ENCODE measurements at regions not wholly inside any gene's neighbourhood (a gene's known extent, or its start where the extent isn't known, plus 50 kb on each side); places are given as distances from the start of the nearest gene placed in this dataset.
"Not testable (repeated sequence)": the region's sequence is repeated elsewhere in the genome, so short reads cannot be mapped to it uniquely, and the experiment has no call there.

DNA sequence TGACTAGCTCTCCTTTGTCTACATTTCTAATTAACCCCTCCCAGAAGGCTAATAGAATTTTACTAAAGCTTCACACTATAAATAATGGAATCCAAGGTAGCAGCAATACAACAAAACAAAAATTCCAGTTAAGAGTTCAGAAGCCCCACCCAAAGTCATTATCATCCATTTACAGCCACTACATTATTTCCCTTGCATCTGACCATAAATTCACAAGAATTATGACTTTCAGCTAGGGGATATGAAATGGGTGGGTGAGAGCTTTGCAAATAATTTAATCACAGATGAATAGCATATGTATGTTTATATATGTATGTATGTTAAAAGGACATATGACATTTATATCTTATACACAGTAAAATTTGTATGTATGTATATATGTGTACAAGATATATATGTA lies 65.3 kb upstream of the PTGDR start:
- in situ Hi-C loops (cut with HindIII; ENCODE audit: low sequenced_read_pairs): no loop called here
- no peak for DNase-seq (ENCODE audit: low spot score)

DNA sequence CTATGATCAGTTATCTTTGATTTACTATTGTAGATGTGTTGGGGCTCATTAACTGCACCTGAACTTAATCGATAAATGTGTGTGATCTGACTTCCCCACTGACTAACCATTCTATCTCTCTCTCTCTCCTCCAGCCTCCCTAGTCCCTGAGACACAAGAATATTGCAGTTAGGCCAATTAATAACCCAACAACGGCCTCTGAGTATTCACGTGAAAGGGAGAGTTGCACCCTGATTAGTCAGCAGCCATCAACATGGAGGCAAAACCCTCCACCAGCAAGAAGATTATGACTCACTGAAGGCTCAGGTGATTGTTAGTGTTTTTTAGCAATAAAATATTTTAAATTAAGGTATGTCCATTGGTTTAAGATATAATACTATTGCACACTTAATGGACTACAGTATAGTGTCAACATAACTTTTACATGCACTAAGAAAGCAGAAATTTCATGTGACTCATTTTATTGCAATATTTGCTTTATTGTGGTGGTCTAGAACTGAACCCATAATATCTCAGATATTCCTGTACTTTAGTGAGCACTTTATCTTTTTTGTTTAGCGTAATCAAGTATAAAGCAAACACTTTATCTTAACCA lies 77.1 kb upstream of the PTGDR start:
- no peak for DNase-seq (ENCODE audit: low spot score)
- in situ Hi-C loops (cut with HindIII; ENCODE audit: low sequenced_read_pairs): no loop called here

DNA sequence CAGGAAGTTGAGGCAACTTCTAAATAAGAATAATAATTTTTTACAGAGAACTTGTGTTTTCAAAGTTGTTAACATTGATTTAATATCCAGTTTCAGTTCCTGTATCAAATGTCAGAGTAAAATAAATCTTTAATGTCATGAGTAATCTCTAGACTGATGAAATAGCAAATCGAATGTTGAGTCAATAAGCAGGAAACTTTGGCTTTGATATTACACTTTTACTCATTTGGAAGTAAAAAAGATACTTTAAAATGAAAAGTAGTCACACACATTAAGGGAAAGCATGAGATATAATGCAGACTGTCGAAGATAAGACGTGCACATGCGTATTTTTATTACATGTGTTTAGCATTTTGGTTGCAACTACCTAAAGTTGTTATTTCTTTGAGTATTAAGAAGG lies 78.2 kb upstream of the PTGDR start:
- no peak for DNase-seq (ENCODE audit: low spot score)
- in situ Hi-C loops (cut with HindIII; ENCODE audit: low sequenced_read_pairs): no loop called here

DNA sequence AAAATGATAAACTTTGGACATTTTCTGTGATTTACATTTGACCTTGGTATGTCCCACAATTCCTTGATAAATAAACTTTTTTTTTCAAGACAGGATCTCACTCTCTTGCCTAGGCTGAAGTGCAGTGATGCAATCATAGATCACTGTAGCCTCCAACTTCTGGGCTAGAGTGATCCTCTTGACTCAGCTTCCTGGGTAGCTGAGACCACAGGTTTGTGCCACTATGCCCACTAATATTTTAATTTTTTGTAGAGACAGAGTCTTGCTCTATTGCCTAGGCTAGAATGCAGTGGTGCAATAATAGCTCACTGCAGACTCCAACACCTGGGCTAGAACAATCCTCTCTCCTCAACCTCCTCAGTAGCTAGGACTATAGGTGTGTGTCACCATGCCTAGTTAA lies 79.1 kb upstream of the PTGDR start:
- no peak for DNase-seq (ENCODE audit: low spot score)

DNA sequence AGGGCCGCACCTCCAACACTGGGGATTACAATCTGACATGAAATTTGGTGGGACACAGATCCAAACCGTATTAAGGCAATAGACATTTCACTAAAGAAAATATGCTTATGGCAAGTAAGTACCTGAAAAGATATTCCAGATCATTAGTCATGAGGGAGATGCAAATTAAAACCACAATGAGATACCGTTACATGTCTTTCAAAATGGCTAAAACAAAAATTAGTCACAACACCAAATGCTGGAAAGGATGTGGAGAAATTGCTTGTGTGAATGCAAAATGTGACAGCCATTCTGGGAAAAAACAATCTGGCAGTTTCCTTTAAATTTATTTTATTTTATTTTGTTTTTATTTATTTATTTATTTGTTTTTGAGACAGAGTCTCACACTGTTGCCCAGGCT lies 82.3 kb upstream of the PTGDR start:
- in situ Hi-C loops (cut with HindIII; ENCODE audit: low sequenced_read_pairs): no loop called here
- DNase-seq (ENCODE audit: low spot score): no peak

More for the DNA sequence above, 79.1 kb upstream of the PTGDR start:
- in situ Hi-C loops (cut with HindIII; ENCODE audit: low sequenced_read_pairs): no loop called here

DNA sequence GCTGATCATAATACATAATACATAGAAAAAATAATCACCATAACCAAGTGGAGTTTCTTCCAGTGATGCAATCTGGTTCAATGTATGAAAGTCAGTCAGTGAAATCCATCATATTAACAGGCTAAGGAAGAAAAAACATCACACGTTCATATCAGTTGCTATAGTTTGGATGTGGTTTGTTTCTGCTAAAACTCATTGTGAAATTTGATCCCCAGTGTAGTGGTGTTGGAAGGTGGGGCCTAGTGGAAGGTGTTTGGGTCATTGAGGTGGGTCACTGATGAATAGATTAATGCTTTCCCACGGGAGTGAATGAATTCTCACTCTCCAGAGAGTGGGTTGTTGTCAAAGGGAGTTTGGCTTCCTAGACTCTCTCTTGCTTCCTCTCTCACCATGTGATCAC lies 84.6 kb upstream of the PTGDR start:
- no peak for DNase-seq (ENCODE audit: low spot score)
- in situ Hi-C loops (cut with HindIII; ENCODE audit: low sequenced_read_pairs): no loop called here

DNA sequence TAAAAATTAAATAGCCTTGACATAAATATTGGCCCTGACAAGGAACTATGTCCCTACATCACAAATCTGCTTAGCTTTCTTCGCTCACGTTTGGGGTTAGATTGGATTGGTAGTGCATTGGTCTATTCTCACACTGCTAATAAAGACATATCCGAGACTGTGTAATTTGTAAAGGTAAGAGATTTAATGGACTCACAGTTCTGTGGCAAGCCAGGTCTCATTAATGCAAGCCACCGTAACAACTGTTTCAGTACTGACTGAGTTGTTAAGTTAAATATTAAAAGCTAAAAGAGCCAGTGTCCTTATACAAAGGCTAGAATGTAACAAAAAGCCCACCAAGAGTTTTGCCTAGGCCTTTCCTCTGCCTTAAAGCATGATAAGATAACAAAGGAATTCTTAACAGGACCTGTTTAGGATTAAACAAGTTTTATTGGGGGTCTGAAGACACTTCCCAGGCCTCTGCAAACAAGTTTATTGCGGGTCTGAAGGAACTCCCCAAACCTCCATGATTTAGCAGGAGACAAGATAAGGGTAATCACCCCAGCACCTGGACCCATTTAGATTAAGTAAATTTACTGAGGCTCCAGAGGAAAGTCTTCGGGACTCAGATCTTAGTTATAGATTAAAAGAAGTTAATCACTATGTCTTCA lies 88.2 kb upstream of the PTGDR start:
- DNase-seq (ENCODE audit: low spot score): no peak
- in situ Hi-C loops (cut with HindIII; ENCODE audit: low sequenced_read_pairs): no loop called here

DNA sequence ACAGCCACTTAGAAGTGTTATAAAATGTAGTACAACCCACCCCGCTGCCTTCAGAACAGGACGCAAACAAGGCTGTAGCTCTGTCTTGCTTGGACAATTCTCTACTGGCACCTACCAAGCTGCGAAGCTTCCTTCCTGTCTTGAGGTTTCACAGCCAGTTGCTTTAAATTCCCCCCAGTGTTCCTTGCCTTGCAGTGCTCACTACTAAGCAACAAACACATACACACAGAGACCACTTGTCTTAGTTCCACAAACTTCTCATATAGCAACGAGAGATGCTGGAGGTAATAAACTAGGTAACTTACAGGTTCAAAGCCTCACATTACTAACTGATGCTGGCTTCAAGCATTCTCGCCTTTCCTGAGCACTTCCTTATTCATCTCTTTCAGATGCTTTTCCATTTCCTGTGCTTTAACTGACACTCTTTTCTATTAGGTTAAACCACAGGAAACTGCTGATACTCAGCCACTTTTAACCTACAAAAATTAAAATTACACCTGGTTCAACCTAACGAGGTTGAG lies 91.5 kb upstream of the PTGDR start:
- no peak for DNase-seq (ENCODE audit: low spot score)
- in situ Hi-C loops (cut with HindIII; ENCODE audit: low sequenced_read_pairs): no loop called here

DNA sequence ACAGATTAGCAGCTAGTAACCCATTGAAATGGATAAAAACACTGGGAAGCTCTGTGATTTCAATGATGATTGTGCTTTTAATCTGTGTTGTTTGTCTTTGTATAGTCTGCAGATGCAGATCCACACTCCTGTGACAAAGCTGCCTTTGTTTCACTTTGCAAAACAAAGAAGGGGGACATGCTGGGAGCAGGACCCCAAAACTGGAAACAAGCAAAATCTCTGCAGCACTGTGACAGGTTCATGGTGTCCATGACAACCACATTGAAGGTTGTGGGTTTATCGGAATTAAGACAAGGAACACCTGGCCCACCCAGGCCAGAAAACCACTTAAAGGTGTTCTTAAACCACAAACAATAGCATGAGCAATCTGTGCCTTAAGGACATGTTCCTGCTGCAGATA lies 95.6 kb upstream of the PTGDR start:
- DNase-seq (ENCODE audit: low spot score); in situ Hi-C loops (cut with HindIII; ENCODE audit: low sequenced_read_pairs): not testable (repeated sequence)

DNA sequence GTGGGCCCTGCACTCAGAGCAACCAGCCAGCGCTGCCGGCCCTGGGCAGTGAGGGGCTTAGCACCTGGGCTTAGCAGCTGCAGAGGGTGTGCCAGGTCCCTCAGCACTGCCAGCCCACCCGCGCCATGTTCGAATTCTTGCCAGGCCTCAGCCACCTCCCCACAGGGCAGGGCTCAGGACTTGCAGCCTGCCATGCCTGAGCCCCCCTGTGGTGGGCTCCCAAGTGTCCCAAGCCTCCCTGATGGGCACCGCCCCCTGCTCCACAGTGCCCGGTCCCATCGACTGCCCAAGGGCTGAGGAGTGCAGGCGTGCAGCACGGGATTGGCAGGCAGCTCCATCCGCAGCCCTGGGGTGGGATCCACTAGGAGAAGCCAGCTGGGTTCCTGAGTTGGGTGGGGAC lies 98.0 kb upstream of the NID2 start:
- no peak for DNase-seq (ENCODE audit: low spot score)
- in situ Hi-C loops (cut with HindIII; ENCODE audit: low sequenced_read_pairs): no loop called here

DNA sequence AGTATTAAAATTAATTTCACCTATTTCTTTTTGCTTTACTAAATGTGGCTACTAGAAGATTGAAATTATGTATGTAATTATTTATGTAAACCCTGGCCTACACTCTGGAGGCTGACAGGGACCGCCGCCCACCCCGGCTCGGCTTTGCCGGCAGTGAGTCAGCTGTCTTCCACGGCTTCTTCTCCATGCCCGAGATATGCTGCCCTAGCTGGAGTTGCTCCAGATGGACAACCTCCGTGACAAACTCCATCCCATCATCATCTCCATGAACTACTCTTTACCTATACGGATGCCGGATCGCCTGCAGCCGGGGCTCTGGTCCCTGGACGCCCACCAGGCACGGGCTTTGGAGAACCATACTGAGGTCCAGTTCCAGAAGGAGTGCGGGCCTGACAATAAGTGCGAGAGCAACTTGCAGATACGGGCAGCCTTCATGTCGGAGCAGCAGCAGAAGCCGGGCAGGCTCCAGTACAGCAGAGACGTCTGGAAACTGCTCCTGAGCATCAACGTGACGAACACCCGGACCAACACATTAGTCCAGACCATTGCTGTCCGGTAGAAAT lies 86.9 kb upstream of the NID2 start:
- DNase-seq (ENCODE audit: low spot score): no peak
- in situ Hi-C loops (cut with HindIII; ENCODE audit: low sequenced_read_pairs): no loop called here

DNA sequence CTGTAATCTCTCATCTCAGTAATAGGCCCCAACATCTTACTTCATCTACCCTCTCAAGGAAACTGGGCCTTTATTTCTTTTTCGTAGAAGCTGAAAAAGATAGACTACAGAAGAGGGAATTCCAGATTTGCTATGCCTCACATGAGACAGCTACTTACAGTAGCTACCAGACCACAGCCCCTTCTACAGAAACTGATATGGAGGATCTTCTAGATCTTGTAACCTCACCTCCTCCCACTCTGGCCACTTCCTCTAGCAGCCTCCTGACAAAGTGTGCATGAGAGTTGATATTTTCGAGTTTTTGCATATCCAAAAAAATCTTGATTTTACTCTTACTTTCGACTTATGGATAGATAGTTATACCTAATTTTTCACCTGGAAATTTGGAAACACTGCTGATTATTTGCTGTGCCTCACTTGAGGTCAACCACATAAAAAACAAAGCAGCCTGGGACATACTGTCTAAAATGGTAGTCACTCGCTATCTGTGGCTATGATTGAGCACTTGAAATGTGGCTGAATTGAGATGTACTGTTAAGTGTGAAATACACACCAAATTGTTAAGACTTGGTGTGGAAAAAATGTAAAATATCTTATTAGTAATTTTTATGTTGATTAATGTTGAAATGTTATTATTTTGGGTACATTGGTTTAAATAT lies 86.3 kb upstream of the NID2 start:
- DNase-seq (ENCODE audit: low spot score): no peak
- in situ Hi-C loops (cut with HindIII; ENCODE audit: low sequenced_read_pairs): no loop called here

DNA sequence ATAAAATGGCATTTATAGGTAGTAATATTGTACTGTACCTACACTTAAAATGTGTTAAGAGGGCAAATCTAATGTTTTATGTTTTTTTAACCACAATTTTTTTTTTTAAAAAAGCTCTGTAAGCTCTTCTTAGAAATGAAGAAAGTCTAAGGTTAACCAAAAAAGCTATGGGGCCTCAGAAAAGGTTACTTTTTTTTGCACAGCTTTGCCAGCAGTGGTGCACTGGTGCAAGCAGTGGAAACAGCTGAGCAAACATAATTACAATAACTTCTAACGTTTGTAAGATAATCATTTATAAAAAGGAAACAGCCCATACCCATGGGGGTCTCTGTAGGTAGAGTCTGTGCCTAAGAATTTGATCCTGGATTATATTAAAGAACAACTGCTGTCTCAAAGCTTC lies 85.1 kb upstream of the NID2 start:
- DNase-seq (ENCODE audit: low spot score): no peak
- in situ Hi-C loops (cut with HindIII; ENCODE audit: low sequenced_read_pairs): no loop called here

DNA sequence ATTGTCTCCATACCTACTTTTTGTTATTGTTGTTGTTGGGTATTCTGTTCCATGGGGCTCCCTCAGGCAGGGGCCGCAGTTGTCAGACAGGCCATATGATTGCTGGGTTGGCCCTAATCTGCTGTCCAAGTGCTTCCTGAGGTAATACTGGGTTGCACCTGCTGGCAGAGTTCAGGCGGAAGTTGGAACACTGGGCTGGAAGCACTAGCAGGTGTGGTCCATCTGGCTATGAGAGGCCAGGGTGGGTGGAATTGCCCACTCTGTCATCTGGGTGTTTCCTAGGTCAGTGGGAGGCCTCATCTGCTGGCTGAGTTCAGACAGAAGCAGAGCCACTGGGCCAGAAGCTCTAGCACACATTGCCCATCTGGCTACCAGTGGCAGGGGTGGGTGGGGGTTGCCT lies 81.3 kb upstream of the NID2 start:
- no peak for DNase-seq (ENCODE audit: low spot score)
- in situ Hi-C loops (cut with HindIII; ENCODE audit: low sequenced_read_pairs): no loop called here

DNA sequence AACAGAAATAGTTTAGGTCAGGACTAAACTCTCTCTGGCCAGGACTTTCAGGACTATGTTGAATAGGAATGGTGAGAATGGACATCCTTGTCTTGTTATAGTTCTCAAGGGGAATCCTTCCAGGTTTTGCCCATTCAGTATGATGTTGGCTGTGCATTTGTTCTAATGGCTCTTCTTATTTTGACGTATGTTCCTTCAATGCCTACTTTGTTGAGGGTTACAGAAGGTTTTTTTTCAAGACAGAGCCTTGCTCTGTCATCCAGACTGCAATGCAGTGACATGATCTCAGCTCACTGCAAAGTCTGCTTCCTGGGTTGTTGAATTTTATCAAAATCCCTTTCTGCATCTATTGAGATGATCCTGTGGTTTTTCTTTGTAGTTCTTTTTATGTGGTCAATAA lies 79.5 kb upstream of the NID2 start:
- in situ Hi-C loops (cut with HindIII; ENCODE audit: low sequenced_read_pairs): no loop called here

DNA sequence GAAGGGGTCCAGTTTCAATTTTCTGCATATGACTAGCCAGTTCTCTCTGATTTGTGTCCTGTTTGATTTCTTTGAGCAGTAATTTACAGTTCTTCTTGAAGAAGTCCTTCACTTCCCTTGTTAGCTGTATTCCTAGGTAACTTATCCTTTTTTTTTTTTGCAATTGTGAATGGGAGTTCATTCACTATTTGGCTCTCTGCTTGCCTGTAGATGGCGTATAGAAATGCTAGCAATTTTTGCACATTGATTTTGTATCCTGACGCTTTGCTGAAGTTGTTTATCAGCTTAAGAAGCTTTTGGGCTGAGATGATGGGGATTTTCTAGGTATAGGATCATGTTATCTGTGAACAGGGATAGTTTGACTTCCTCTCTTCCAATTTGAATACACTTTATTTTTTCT lies 77.6 kb upstream of the NID2 start:
- no peak for DNase-seq (ENCODE audit: low spot score)
- in situ Hi-C loops (cut with HindIII; ENCODE audit: low sequenced_read_pairs): no loop called here

More for the DNA sequence above, 79.5 kb upstream of the NID2 start:
- DNase-seq (ENCODE audit: low spot score): no peak

DNA sequence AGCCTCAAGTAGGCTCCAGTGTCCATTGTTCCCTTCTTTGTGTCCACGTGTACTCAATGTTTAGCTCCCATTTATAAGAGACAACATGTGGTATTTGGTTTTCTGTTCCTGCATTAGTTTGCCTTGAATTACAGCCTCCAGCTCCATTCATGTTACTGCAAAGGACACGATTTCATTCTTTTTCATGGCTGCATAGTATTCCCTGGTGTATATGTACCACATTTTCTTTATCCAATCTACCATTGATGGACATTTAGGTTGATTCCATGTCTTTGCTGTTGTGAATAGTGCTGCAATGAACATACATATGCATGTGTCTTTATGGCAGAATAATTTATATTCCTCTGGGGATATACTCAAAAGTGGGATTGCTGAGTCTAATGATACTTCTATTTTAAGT lies 75.2 kb upstream of the NID2 start:
- DNase-seq (ENCODE audit: low spot score); in situ Hi-C loops (cut with HindIII; ENCODE audit: low sequenced_read_pairs): not testable (repeated sequence)

DNA sequence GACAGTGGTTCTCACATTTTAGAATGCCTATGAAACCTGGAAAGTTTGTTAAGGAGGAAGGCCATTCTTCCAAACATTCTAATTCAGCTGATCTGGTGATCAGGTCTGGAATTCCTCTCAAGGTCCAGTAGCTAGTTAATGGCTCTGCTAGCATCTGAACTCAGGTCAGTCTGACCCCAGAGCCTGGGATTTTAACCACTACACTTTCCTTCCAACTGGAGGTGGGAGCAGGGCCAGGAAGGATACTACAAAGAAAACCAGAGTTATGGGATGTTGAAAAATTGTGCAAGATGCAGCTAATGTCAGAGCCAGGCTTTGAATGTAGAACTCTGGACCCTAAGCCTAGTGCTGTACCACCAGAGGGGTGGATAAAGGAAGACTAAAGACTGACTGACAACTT lies 73.6 kb upstream of the NID2 start:
- DNase-seq (ENCODE audit: low spot score): no peak
- in situ Hi-C loops (cut with HindIII; ENCODE audit: low sequenced_read_pairs): no loop called here

DNA sequence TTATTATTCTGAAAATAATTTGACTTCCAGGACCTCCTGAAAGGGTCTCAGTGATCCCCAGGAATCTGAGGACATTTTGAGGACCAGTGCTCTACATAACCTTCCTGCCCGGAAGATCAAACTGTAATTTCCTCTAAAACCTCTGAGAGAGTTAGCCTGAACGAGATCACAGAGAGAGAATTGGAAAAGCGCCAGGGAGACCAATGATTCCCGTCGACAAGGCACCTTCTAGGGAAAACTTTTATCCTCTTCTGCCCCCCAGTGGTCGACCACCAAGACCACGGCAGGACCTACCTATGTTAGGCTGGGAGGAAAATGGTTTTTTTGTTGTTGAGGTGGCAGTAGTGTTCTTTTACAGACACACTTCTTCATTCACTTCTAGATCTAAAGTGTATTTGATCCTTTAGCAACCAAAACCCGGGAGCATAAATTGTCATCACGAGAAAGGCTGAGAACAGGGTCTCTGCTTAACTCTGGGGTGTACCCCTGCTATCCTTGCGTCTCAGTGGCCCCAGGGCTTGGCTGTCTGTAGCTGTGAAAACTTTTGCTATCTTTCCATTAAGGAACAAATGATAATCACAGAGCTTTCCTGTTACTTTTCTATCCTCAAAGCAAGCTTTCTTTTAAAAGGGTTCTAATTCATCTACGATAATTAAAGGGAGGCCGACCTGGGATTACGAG lies 62.9 kb upstream of the NID2 start:
- in situ Hi-C loops (cut with HindIII; ENCODE audit: low sequenced_read_pairs): no loop called here
- peak; percentile 50 for DNase-seq (ENCODE audit: low spot score)

DNA sequence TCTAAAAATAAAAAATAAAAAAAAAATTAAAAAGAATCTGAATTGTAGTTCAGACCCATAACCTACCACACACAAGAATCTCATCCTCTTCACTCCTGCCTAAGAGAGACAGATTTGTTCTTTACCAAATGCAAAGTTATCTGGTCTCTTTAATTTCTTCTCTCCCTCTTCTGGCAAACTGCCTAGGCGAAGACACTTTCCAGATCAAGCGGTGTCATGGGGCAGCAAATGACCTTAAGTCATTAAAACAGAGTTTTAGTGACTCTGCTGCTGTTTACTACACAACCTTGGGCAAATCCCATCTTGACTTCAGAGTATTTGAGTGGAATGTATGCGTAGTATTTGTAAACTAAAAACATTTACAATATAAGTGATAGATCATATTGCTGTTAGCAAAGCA lies 60.9 kb upstream of the NID2 start:
- in situ Hi-C loops (cut with HindIII; ENCODE audit: low sequenced_read_pairs): no loop called here
- DNase-seq (ENCODE audit: low spot score): no peak

All from G401 (cell line).